ENCODE measurements at regions not wholly inside any gene's neighbourhood (a gene's known extent, or its start where the extent isn't known, plus 50 kb on each side); places are given as distances from the start of the nearest gene placed in this dataset.

DNA sequence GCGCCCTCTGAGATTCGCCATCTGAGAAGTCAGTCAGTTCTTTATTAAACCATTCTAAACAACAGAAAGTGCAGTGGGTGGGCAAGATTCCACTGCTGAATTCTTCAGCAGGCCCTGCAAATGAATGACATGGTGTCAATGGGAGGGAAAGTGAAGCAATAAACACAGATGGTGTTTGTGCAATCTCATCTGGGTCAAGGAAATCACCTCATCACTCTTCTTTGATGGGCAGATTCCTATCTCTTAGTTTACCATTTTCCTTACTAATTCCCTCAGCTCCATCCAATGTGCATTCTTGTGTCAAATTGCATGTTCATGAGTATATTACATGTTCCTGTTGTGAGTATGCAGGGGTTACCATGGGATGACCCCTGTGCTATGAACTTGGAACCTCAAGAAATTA is 100.7 kb upstream of the CYP1B1 start:
- FAIRE-seq = no peak
- no peak overlapping the region for H3K4me3 ChIP-seq (ENCODE audit: low read depth, low read length)
- no peak for DNase-seq (ENCODE audit: low read depth)
- H3K36me3 ChIP-seq (ENCODE audit: control insufficient read depth, insufficient read depth, low read length) = no peaks in the 10 kb centered on the region
- H3K27me3 ChIP-seq (ENCODE audit: control insufficient read depth, insufficient read depth, low read length) = no peaks in the 10 kb centered on the region
- TF ChIP-seq, protein P1, sequence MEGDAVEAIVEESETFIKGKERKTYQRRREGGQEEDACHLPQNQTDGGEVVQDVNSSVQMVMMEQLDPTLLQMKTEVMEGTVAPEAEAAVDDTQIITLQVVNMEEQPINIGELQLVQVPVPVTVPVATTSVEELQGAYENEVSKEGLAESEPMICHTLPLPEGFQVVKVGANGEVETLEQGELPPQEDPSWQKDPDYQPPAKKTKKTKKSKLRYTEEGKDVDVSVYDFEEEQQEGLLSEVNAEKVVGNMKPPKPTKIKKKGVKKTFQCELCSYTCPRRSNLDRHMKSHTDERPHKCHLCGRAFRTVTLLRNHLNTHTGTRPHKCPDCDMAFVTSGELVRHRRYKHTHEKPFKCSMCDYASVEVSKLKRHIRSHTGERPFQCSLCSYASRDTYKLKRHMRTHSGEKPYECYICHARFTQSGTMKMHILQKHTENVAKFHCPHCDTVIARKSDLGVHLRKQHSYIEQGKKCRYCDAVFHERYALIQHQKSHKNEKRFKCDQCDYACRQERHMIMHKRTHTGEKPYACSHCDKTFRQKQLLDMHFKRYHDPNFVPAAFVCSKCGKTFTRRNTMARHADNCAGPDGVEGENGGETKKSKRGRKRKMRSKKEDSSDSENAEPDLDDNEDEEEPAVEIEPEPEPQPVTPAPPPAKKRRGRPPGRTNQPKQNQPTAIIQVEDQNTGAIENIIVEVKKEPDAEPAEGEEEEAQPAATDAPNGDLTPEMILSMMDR (IDR thresholded peaks at IDR 0.05; ENCODE audit: insufficient read depth, low read length, severe bottlenecking) = no peak

DNA sequence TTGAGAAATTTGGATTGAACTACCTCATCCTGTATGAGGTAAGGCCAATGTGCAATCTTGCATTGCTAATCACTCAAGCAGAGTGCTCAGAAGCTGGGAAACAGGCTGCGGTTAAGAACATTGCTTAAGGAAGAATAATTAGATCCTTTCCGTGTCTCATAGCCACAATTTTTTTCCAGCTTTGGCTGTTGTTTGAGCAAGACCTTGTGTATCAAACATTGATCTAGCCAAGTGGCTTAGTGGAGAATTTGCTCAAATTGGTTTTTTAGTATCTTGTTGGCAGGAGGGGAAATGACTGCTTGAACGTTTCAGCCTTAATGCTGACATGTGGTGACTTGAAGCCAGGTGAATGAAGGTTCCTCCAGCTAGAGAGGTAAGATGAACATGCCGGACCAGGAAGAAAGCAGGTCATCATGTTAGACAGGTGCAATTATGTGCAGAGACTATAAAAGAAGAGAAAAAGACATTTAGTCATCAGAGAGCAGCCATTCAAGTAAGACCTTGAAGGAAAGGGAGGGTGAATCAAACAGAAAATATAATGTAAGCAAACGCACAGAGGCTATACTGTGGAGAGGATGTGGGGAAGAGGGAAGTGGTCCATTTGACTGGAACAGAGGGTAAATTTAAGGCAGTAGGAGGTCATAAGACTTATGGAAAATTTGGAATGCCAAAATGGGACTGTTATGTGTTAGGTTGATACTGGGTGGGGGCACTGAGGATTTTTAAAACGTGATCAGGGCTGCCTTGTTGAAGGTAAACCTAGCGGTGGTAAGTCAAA is 98.9 kb upstream of the CYP1B1 start:
- TF ChIP-seq, protein P1 (IDR thresholded peaks at IDR 0.05; ENCODE audit: insufficient read depth, low read length, severe bottlenecking) = no peak
- DNase-seq (ENCODE audit: low read depth) = peak; percentile 93
- no peak overlapping the region for H3K4me3 ChIP-seq (ENCODE audit: low read depth, low read length)
- H3K27me3 ChIP-seq (ENCODE audit: control insufficient read depth, insufficient read depth, low read length) = no peaks in the 10 kb centered on the region
- FAIRE-seq = peak; percentile 23
- no peaks in the 10 kb centered on the region for H3K36me3 ChIP-seq (ENCODE audit: control insufficient read depth, insufficient read depth, low read length)

DNA sequence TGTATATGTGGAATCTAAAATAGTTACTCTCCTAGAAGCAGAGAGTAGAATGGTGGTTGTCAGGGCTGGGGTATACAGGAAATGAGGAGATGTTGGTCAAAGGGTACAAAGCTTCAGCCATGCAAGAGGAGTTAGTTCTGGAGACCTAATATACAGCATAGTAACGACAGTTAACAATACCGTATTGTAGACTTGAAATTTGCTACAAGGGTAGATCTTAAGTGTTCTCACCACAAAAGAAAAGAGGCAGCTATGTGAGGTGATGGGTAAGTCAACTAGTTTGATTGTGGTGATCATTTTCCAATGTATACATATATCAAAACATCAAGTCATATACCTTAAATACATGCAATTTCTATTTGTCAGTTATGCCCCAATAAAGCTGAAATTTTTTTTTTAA is 98.2 kb upstream of the CYP1B1 start:
- Histone ChIP-seq H3K36me3 (ENCODE audit: control insufficient read depth, insufficient read depth, low read length) (no peaks in the 10 kb centered on the region), H3K4me3 (ENCODE audit: low read depth, low read length) (no peak overlapping the region), H3K27me3 (ENCODE audit: control insufficient read depth, insufficient read depth, low read length) (no peaks in the 10 kb centered on the region)
- no peak for FAIRE-seq
- TF ChIP-seq, protein P1 (IDR thresholded peaks at IDR 0.05; ENCODE audit: insufficient read depth, low read length, severe bottlenecking) = no peak
- no peak for DNase-seq (ENCODE audit: low read depth)

DNA sequence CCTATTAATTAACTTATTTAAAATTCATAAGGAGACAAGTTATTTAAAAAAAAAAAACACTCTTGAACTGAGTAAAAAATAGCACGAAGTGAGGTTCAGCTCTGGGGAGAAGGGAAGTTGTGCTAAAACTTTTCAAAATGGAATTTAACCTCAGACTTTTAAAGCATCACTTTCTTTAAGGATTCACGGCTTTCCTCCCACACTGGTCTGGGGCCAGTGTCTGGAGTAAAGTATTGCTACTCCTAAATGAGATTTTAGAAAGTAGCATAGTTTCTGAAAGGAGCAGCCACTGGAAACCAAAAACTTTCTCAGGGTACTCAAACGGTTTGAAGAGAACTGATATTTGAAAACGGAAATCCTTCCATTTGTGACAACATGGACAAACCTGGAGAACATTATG is 97.7 kb upstream of the CYP1B1 start:
- TF ChIP-seq, protein P1 (IDR thresholded peaks at IDR 0.05; ENCODE audit: insufficient read depth, low read length, severe bottlenecking) = no peak
- no peak for FAIRE-seq
- no peak for DNase-seq (ENCODE audit: low read depth)
- H3K4me3 ChIP-seq (ENCODE audit: low read depth, low read length) = no peak overlapping the region
- H3K27me3 ChIP-seq (ENCODE audit: control insufficient read depth, insufficient read depth, low read length) = no peaks in the 10 kb centered on the region
- no peaks in the 10 kb centered on the region for H3K36me3 ChIP-seq (ENCODE audit: control insufficient read depth, insufficient read depth, low read length)

DNA sequence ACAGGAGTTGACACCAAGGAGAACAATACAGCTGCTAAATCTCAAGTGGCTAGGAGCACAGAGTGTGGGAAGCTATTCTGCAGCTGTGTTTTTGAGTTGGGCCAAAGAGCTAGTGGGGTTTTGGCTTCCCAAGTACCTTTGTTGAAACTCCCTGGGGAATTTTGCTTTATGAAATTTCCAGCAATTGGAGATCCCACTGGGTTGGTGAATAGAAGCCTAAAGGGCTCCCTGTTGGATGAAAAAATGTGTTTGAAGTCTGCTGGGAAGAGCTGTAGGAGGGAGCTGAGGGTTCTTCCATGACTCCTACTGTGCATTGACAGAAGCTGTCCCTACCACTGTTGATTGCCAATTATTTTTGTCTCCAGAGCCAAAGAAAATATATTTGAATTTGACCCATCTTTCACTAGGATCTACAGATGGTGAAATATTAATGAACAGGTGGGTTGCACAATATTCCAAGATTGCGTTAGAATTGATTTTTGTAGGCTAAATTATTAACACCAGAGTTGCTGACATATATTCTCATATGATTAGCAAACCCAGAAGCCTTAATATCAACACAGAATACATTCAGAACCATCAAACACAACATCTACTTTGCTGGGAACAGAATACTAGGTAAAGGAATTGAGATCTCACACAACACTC is 95.4 kb upstream of the CYP1B1 start:
- no peaks in the 10 kb centered on the region for H3K36me3 ChIP-seq (ENCODE audit: control insufficient read depth, insufficient read depth, low read length)
- no peak for FAIRE-seq
- TF ChIP-seq, protein P1 (IDR thresholded peaks at IDR 0.05; ENCODE audit: insufficient read depth, low read length, severe bottlenecking) = no peak
- DNase-seq (ENCODE audit: low read depth) = no peak
- no peaks in the 10 kb centered on the region for H3K27me3 ChIP-seq (ENCODE audit: control insufficient read depth, insufficient read depth, low read length)
- H3K4me3 ChIP-seq (ENCODE audit: low read depth, low read length) = no peak overlapping the region

All from bronchial epithelial cell (primary cell).